ENCODE measurements at regions not wholly inside any gene's neighbourhood (a gene's known extent, or its start where the extent isn't known, plus 50 kb on each side); places are given as distances from the start of the nearest gene placed in this dataset.

- no peak overlapping the region for H3K4me3 Mint-ChIP-seq (ENCODE audit: unreplicated experiment)
- peaks cover 10% of the 10 kb centered on the region for H3K9me3 Mint-ChIP-seq (ENCODE audit: low read depth)
- no peaks in the 10 kb centered on the region for H3K4me1 Mint-ChIP-seq (ENCODE audit: low read depth)
- H3K27me3 Mint-ChIP-seq (ENCODE audit: low read depth), result peaks cover 9% of the 10 kb centered on the region
- TF ChIP-seq, protein P1, sequence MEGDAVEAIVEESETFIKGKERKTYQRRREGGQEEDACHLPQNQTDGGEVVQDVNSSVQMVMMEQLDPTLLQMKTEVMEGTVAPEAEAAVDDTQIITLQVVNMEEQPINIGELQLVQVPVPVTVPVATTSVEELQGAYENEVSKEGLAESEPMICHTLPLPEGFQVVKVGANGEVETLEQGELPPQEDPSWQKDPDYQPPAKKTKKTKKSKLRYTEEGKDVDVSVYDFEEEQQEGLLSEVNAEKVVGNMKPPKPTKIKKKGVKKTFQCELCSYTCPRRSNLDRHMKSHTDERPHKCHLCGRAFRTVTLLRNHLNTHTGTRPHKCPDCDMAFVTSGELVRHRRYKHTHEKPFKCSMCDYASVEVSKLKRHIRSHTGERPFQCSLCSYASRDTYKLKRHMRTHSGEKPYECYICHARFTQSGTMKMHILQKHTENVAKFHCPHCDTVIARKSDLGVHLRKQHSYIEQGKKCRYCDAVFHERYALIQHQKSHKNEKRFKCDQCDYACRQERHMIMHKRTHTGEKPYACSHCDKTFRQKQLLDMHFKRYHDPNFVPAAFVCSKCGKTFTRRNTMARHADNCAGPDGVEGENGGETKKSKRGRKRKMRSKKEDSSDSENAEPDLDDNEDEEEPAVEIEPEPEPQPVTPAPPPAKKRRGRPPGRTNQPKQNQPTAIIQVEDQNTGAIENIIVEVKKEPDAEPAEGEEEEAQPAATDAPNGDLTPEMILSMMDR (IDR thresholded peaks at IDR 0.05), result no peak
- H3K36me3 Mint-ChIP-seq (ENCODE audit: low read depth), result peaks cover 1% of the 10 kb centered on the region
- H3K27ac Mint-ChIP-seq (ENCODE audit: unreplicated experiment), result no peak overlapping the region
- DNase-seq (ENCODE audit: low spot score), result no peak
These were observed 149.0 kb upstream of the TACR1 start for GRCh38 chr2:75348307-75348706.

- no peak for DNase-seq (ENCODE audit: low spot score)
- Mint-ChIP-seq H3K27me3 (ENCODE audit: low read depth) (peaks cover 5% of the 10 kb centered on the region), H3K36me3 (ENCODE audit: low read depth) (no peaks in the 10 kb centered on the region), H3K27ac (ENCODE audit: unreplicated experiment) (no peak overlapping the region), H3K4me1 (ENCODE audit: low read depth) (no peaks in the 10 kb centered on the region), H3K9me3 (ENCODE audit: low read depth) (no peaks in the 10 kb centered on the region), H3K4me3 (ENCODE audit: unreplicated experiment) (no peak overlapping the region)
- TF ChIP-seq, protein P1 (IDR thresholded peaks at IDR 0.05), result no peak
These were observed 144.8 kb upstream of the TACR1 start for GRCh38 chr2:75344146-75344545.

DNA sequence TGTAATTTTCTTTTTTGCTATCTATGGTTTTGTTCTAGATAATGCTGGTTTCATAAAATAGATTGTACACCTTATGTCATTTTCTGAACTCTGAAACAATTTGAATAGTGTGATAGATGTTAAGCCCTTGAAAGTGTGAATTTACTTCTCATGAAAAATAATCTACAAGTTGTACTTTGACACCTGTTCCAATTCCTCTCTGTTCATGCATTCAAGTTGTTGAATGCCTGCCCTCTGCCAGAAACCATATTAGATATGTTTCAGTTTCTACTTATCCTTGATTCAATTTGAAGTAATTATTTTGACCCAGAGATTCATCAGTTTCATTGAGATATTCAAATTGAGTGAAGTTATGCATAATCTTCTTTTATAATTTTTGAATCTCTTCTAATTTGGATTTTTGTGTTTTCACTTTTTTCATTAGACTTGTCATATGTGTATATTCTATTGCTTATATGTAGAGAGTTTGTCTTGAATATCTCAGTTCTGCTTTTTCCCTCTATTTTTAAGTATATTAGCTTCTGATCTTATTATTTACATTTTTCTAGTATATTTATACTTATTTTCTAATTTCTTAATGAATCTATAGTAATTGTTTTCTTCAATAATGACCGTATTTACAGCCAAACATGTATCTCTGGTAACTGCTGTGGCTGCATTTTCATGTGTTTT lies 143.3 kb upstream of the TACR1 start:
- DNase-seq (ENCODE audit: low spot score), result no peak
- TF ChIP-seq, protein P1 (IDR thresholded peaks at IDR 0.05), result no peak
- H3K9me3 Mint-ChIP-seq (ENCODE audit: low read depth), result no peaks in the 10 kb centered on the region
- no peak overlapping the region for H3K4me3 Mint-ChIP-seq (ENCODE audit: unreplicated experiment)
- no peak overlapping the region for H3K27ac Mint-ChIP-seq (ENCODE audit: unreplicated experiment)
- no peaks in the 10 kb centered on the region for H3K4me1 Mint-ChIP-seq (ENCODE audit: low read depth)
- H3K27me3 Mint-ChIP-seq (ENCODE audit: low read depth), result peaks cover 7% of the 10 kb centered on the region
- no peaks in the 10 kb centered on the region for H3K36me3 Mint-ChIP-seq (ENCODE audit: low read depth)

- Mint-ChIP-seq H3K4me3 (ENCODE audit: unreplicated experiment) (no peak overlapping the region), H3K36me3 (ENCODE audit: low read depth) (no peaks in the 10 kb centered on the region), H3K9me3 (ENCODE audit: low read depth) (no peaks in the 10 kb centered on the region), H3K4me1 (ENCODE audit: low read depth) (no peaks in the 10 kb centered on the region), H3K27me3 (ENCODE audit: low read depth) (peaks cover 4% of the 10 kb centered on the region), H3K27ac (ENCODE audit: unreplicated experiment) (no peak overlapping the region)
- DNase-seq (ENCODE audit: low spot score), result no peak
- TF ChIP-seq, protein P1 (IDR thresholded peaks at IDR 0.05), result no peak
These were observed 141.2 kb upstream of the TACR1 start for GRCh38 chr2:75340560-75340959.

- no peaks in the 10 kb centered on the region for H3K9me3 Mint-ChIP-seq (ENCODE audit: low read depth)
- TF ChIP-seq, protein P1 (IDR thresholded peaks at IDR 0.05), result no peak
- peaks cover 3% of the 10 kb centered on the region for H3K27me3 Mint-ChIP-seq (ENCODE audit: low read depth)
- H3K36me3 Mint-ChIP-seq (ENCODE audit: low read depth), result no peaks in the 10 kb centered on the region
- no peak overlapping the region for H3K27ac Mint-ChIP-seq (ENCODE audit: unreplicated experiment)
- DNase-seq (ENCODE audit: low spot score), result no peak
- no peak overlapping the region for H3K4me3 Mint-ChIP-seq (ENCODE audit: unreplicated experiment)
- H3K4me1 Mint-ChIP-seq (ENCODE audit: low read depth), result no peaks in the 10 kb centered on the region
These were observed 139.1 kb upstream of the TACR1 start for GRCh38 chr2:75338461-75338860.

Data from chondrocyte (in vitro differentiated cells).